ENCODE measurements at regions not wholly inside any gene's neighbourhood (a gene's known extent, or its start where the extent isn't known, plus 50 kb on each side); places are given as distances from the start of the nearest gene placed in this dataset.
A peak's percentile ranks its signal among the peaks of the same experiment; 100 is the strongest.
"Not testable (repeated sequence)": the region's sequence is repeated elsewhere in the genome, so short reads cannot be mapped to it uniquely, and the experiment has no call there.

GRCh38 chr17:64779376-64780095 lies 117.4 kb upstream of the SMURF2 start:
- in situ Hi-C loops (cut with MboI; ENCODE audit: low pct_ligation_motif_present in 1 of 4, low pct_unique_long_range_greater_than_20kb in 1 of 4, low sequenced_read_pairs in 3 of 4): no loop called here
- DNase-seq: peak; percentile 27
- no peak for TF ChIP-seq POLR2A (IDR thresholded peaks at IDR 0.05)
- no peak for TF ChIP-seq POLR2AphosphoS5 (IDR thresholded peaks at IDR 0.05)
- TF ChIP-seq CTCF (IDR thresholded peaks at IDR 0.05): no peak
- TF ChIP-seq EP300 (IDR thresholded peaks at IDR 0.05; ENCODE audit: low read depth): no peak
- WGBS, 2 donors (ENCODE audit: low coverage in 1 of 2): 33% methylated on average over 35 of the region's 43 CpGs; no CpG with 5 or more reads in 1 of the 2 donors
- H3K27ac ChIP-seq: peak overlapping the region in 3 of 4 donors; percentile 62 to 82 (median 78)
- H3K27me3 ChIP-seq: peaks cover 44% of the 10 kb centered on the region
- intact Hi-C loops (cut with DNase I; ENCODE audit: low total_unique reads): loop anchor here (5.0 kb wide), 1 partner anchor 663 kb away; no protein-coding TSS in a partner anchor
- H3K9me3 ChIP-seq: no peaks in the 10 kb centered on the region
- H3K36me3 ChIP-seq: no peaks in the 10 kb centered on the region
- H3K4me1 ChIP-seq: peaks cover 40 to 60% (median 56%) of the 10 kb centered on the region in 4 donors
- H3K4me3 ChIP-seq: peak overlapping the region in 3 of 4 donors; percentile 30 to 48 (median 42)

GRCh38 chr17:64779098-64779375 lies 116.9 kb upstream of the SMURF2 start:
- Histone ChIP-seq H3K4me3 (peak overlapping the region in 2 of 4 donors; percentile 23 to 41), H3K27me3 (peaks cover 44% of the 10 kb centered on the region), H3K27ac (peak overlapping the region in 1 of 4 donors; percentile 25), H3K4me1 (peaks cover 40 to 64% (median 56%) of the 10 kb centered on the region in 4 donors)
- WGBS, 2 donors (ENCODE audit: low coverage in 1 of 2): 43% methylated on average over 13 of the region's 13 CpGs; no CpG with 5 or more reads in 1 of the 2 donors
- in situ Hi-C loops (cut with MboI; ENCODE audit: low pct_ligation_motif_present in 1 of 4, low pct_unique_long_range_greater_than_20kb in 1 of 4, low sequenced_read_pairs in 3 of 4); intact Hi-C loops (cut with DNase I; ENCODE audit: low total_unique reads); DNase-seq; H3K36me3 ChIP-seq; H3K9me3 ChIP-seq: not testable (repeated sequence)

- 30% methylated on average over 90 of the region's 107 CpGs; no CpG with 5 or more reads in 1 of the 2 donors for WGBS, 2 donors (ENCODE audit: low coverage in 1 of 2)
- in situ Hi-C loops (cut with MboI; ENCODE audit: low pct_ligation_motif_present in 1 of 4, low pct_unique_long_range_greater_than_20kb in 1 of 4, low sequenced_read_pairs in 3 of 4): no loop called here
- H3K27me3 ChIP-seq: peaks cover 44% of the 10 kb centered on the region
These were observed 116.4 kb upstream of the SMURF2 start for GRCh38 chr17:64778240-64779097.

GRCh38 chr17:64777415-64778239 lies 115.5 kb upstream of the SMURF2 start:
- H3K27me3 ChIP-seq: peaks cover 44% of the 10 kb centered on the region
- H3K4me3 ChIP-seq: peak overlapping the region in 3 of 4 donors; percentile 8 to 45 (median 23)
- peaks cover 40 to 72% (median 59%) of the 10 kb centered on the region in 4 donors for H3K4me1 ChIP-seq
- H3K27ac ChIP-seq: peak overlapping the region; percentile 48 to 54 (median 52)
- H3K9me3 ChIP-seq: no peaks in the 10 kb centered on the region
- in situ Hi-C loops (cut with MboI; ENCODE audit: low pct_ligation_motif_present in 1 of 4, low pct_unique_long_range_greater_than_20kb in 1 of 4, low sequenced_read_pairs in 3 of 4): no loop called here
- TF ChIP-seq POLR2AphosphoS5 (IDR thresholded peaks at IDR 0.05) (peak in 2 of 3 donors; percentile 4 to 22), CTCF (IDR thresholded peaks at IDR 0.05) (no peak)
- intact Hi-C loops (cut with DNase I; ENCODE audit: low total_unique reads): no loop called here
- 14 to 22% methylated on average over 6 to 21 of the region's 21 CpGs for WGBS, 2 donors (ENCODE audit: low coverage in 1 of 2)
- H3K36me3 ChIP-seq: no peaks in the 10 kb centered on the region
- peak; percentile 54 for DNase-seq

More at GRCh38 chr17:64778240-64779097, 116.4 kb upstream of the SMURF2 start:
- peak overlapping the region in 3 of 4 donors; percentile 28 to 54 (median 53) for H3K27ac ChIP-seq
- peak overlapping the region in 3 of 4 donors; percentile 4 to 41 (median 23) for H3K4me3 ChIP-seq
- no peaks in the 10 kb centered on the region for H3K36me3 ChIP-seq
- TF ChIP-seq POLR2AphosphoS5 (IDR thresholded peaks at IDR 0.05) (peak in 1 of 3 donors; percentile 40), CTCF (IDR thresholded peaks at IDR 0.05) (no peak)
- intact Hi-C loops (cut with DNase I; ENCODE audit: low total_unique reads): no loop called here
- H3K4me1 ChIP-seq: peaks cover 40 to 64% (median 59%) of the 10 kb centered on the region in 4 donors
- no peaks in the 10 kb centered on the region for H3K9me3 ChIP-seq
- peak; percentile 59 for DNase-seq
